Skeletal muscle tissue (tissue), 3 donors: ENCODE measurements at regions not wholly inside any gene's neighbourhood (a gene's known extent, or its start where the extent isn't known, plus 50 kb on each side); places are given as distances from the start of the nearest gene placed in this dataset.

Experiments used
- H3K27ac ChIP-seq: one replicate; pipeline ENCODE4 v1.7.0; 2013; ENCODE audit warnings: mild to moderate bottlenecking, low read depth, low read length, inconsistent platforms
- H3K27me3 ChIP-seq, 3 donors: one replicate each; pipeline ENCODE4 v1.7.0; 2013; ENCODE audit warnings: low read length in 3 of 3; ENCODE audit not compliant: control insufficient read depth in 3 of 3, insufficient read depth in 3 of 3
- H3K36me3 ChIP-seq, 3 donors: one replicate each; pipeline ENCODE4 v1.7.0; 2013; ENCODE audit warnings: low read length in 3 of 3; ENCODE audit not compliant: control insufficient read depth in 3 of 3, insufficient read depth in 3 of 3
- H3K4me1 ChIP-seq, 3 donors: one replicate each; pipeline ENCODE4 v1.7.0; 2013; ENCODE audit warnings: low read length in 3 of 3, mild to moderate bottlenecking in 3 of 3; ENCODE audit not compliant: control insufficient read depth in 3 of 3, insufficient read depth in 3 of 3
- H3K4me3 ChIP-seq, 3 donors: one replicate each; pipeline ENCODE4 v1.7.0; 2013; ENCODE audit warnings: low read length in 3 of 3
- H3K9ac ChIP-seq, 3 donors: one replicate each; pipeline ENCODE4 v1.7.0; 2013; ENCODE audit warnings: low read length in 3 of 3, mild to moderate bottlenecking in 3 of 3, moderate library complexity in 2 of 3, low read depth in 1 of 3
- H3K9me3 ChIP-seq, 3 donors: one replicate each; pipeline ENCODE4 v1.7.0; 2013; ENCODE audit warnings: low read length in 3 of 3; ENCODE audit not compliant: control insufficient read depth in 3 of 3
- donor health status: Osteomylitis.

GRCh38 chr14:101350021-101350420 lies 211.3 kb upstream of the DIO3 start:
- H3K36me3 ChIP-seq, result no peaks in the 10 kb centered on the region
- H3K9me3 ChIP-seq, result peaks cover 3 to 10% (median 9%) of the 10 kb centered on the region in 3 donors
- H3K4me1 ChIP-seq, result no peaks in the 10 kb centered on the region
- no peaks in the 10 kb centered on the region for H3K27me3 ChIP-seq
- no peak overlapping the region for H3K4me3 ChIP-seq
- no peak overlapping the region for H3K27ac ChIP-seq
- H3K9ac ChIP-seq, result no peak overlapping the region

- Histone ChIP-seq H3K4me3 (no peak overlapping the region), H3K27ac (no peak overlapping the region), H3K9me3 (peaks cover 4 to 10% (median 9%) of the 10 kb centered on the region in 3 donors), H3K27me3 (no peaks in the 10 kb centered on the region), H3K9ac (no peak overlapping the region), H3K4me1 (no peaks in the 10 kb centered on the region), H3K36me3 (no peaks in the 10 kb centered on the region)
These were observed 210.6 kb upstream of the DIO3 start for GRCh38 chr14:101350691-101351090.

GRCh38 chr14:101351146-101351545 lies 210.1 kb upstream of the DIO3 start:
- Histone ChIP-seq H3K27ac (no peak overlapping the region), H3K4me3 (no peak overlapping the region), H3K36me3 (no peaks in the 10 kb centered on the region), H3K4me1 (no peaks in the 10 kb centered on the region), H3K9me3 (peaks cover 4 to 11% (median 9%) of the 10 kb centered on the region in 3 donors), H3K9ac (no peak overlapping the region), H3K27me3 (peaks cover 0 to under 1% (median 0%) of the 10 kb centered on the region in 3 donors)

GRCh38 chr14:101351769-101352168 lies 209.5 kb upstream of the DIO3 start:
- Histone ChIP-seq H3K4me1 (no peaks in the 10 kb centered on the region), H3K9ac (no peak overlapping the region), H3K27me3 (peaks cover 0 to 3% (median 0%) of the 10 kb centered on the region in 3 donors), H3K9me3 (peaks cover 2 to 14% (median 9%) of the 10 kb centered on the region in 3 donors), H3K27ac (no peak overlapping the region), H3K36me3 (no peaks in the 10 kb centered on the region), H3K4me3 (no peak overlapping the region)

GRCh38 chr14:101352567-101352966 lies 208.7 kb upstream of the DIO3 start:
- Histone ChIP-seq H3K4me3 (no peak overlapping the region), H3K27me3 (peaks cover 0 to 3% (median 0%) of the 10 kb centered on the region in 3 donors), H3K4me1 (no peaks in the 10 kb centered on the region), H3K36me3 (no peaks in the 10 kb centered on the region), H3K9ac (no peak overlapping the region), H3K27ac (no peak overlapping the region), H3K9me3 (peaks cover 2 to 16% (median 9%) of the 10 kb centered on the region in 3 donors)

GRCh38 chr14:101353422-101353821 lies 207.9 kb upstream of the DIO3 start:
- H3K4me3 ChIP-seq, result no peak overlapping the region
- H3K36me3 ChIP-seq, result no peaks in the 10 kb centered on the region
- H3K4me1 ChIP-seq, result no peaks in the 10 kb centered on the region
- peaks cover 0 to 3% (median 0%) of the 10 kb centered on the region in 3 donors for H3K27me3 ChIP-seq
- H3K9me3 ChIP-seq, result peaks cover 2 to 18% (median 9%) of the 10 kb centered on the region in 3 donors
- H3K27ac ChIP-seq, result no peak overlapping the region
- H3K9ac ChIP-seq, result no peak overlapping the region

GRCh38 chr14:101354726-101355125 lies 206.6 kb upstream of the DIO3 start:
- no peaks in the 10 kb centered on the region for H3K36me3 ChIP-seq
- H3K27ac ChIP-seq, result no peak overlapping the region
- H3K9me3 ChIP-seq, result peaks cover 2 to 18% (median 9%) of the 10 kb centered on the region in 3 donors
- no peak overlapping the region for H3K9ac ChIP-seq
- H3K27me3 ChIP-seq, result peaks cover 0 to 9% (median 5%) of the 10 kb centered on the region in 3 donors
- H3K4me3 ChIP-seq, result no peak overlapping the region
- H3K4me1 ChIP-seq, result peaks cover 0 to 5% (median 4%) of the 10 kb centered on the region in 3 donors

GRCh38 chr14:101355284-101355683 lies 206.0 kb upstream of the DIO3 start:
- Histone ChIP-seq H3K36me3 (no peaks in the 10 kb centered on the region), H3K27ac (no peak overlapping the region), H3K4me1 (peaks cover 0 to 6% (median 4%) of the 10 kb centered on the region in 3 donors), H3K4me3 (no peak overlapping the region), H3K9me3 (peaks cover 2 to 18% (median 9%) of the 10 kb centered on the region in 3 donors), H3K9ac (no peak overlapping the region), H3K27me3 (peaks cover 0 to 9% (median 5%) of the 10 kb centered on the region in 3 donors)

- peaks cover 0 to 9% (median 6%) of the 10 kb centered on the region in 3 donors for H3K4me1 ChIP-seq
- H3K27ac ChIP-seq, result no peak overlapping the region
- H3K27me3 ChIP-seq, result peaks cover 0 to 12% (median 5%) of the 10 kb centered on the region in 3 donors
- no peak overlapping the region for H3K9ac ChIP-seq
- H3K9me3 ChIP-seq, result peaks cover 2 to 16% (median 9%) of the 10 kb centered on the region in 3 donors
- H3K4me3 ChIP-seq, result no peak overlapping the region
- no peaks in the 10 kb centered on the region for H3K36me3 ChIP-seq
These were observed 204.3 kb upstream of the DIO3 start for GRCh38 chr14:101357038-101357437.

- peaks cover 0 to 9% (median 6%) of the 10 kb centered on the region in 3 donors for H3K4me1 ChIP-seq
- H3K9me3 ChIP-seq, result peaks cover 2 to 16% (median 9%) of the 10 kb centered on the region in 3 donors
- peaks cover 4 to 12% (median 5%) of the 10 kb centered on the region in 3 donors for H3K27me3 ChIP-seq
- no peak overlapping the region for H3K4me3 ChIP-seq
- H3K36me3 ChIP-seq, result no peaks in the 10 kb centered on the region
- H3K27ac ChIP-seq, result no peak overlapping the region
- no peak overlapping the region for H3K9ac ChIP-seq
These were observed 203.6 kb upstream of the DIO3 start for GRCh38 chr14:101357559-101358319.
